ENCODE measurements at regions not wholly inside any gene's neighbourhood (a gene's known extent, or its start where the extent isn't known, plus 50 kb on each side); places are given as distances from the start of the nearest gene placed in this dataset.
"Not testable (repeated sequence)": the region's sequence is repeated elsewhere in the genome, so short reads cannot be mapped to it uniquely, and the experiment has no call there.

DNA sequence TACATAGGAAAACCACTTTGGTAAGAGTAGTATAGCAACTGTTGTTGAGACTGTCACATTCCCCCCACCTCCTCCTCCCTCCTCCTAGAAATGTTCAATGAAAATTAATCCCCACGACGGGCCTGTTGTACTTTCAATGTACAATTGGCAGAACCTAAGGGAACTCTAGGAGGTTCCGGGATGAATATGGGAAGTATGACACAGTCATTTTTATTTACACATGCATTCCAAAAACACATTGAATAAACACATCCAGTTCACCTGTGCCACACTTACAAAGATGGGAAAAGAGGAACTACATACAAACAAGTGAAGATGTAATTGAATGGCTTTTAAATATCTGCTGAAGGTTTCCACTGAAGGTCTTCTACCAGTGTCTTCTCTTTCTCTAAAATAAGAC, 144.4 kb upstream of the NBPF11 start:
- in situ Hi-C loops (cut with MboI; ENCODE audit: low pct_unique_long_range_greater_than_20kb, low sequenced_read_pairs, unreplicated experiment) = no loop called here
- no peak for DNase-seq (ENCODE audit: low spot score)
- TF ChIP-seq, protein P1, sequence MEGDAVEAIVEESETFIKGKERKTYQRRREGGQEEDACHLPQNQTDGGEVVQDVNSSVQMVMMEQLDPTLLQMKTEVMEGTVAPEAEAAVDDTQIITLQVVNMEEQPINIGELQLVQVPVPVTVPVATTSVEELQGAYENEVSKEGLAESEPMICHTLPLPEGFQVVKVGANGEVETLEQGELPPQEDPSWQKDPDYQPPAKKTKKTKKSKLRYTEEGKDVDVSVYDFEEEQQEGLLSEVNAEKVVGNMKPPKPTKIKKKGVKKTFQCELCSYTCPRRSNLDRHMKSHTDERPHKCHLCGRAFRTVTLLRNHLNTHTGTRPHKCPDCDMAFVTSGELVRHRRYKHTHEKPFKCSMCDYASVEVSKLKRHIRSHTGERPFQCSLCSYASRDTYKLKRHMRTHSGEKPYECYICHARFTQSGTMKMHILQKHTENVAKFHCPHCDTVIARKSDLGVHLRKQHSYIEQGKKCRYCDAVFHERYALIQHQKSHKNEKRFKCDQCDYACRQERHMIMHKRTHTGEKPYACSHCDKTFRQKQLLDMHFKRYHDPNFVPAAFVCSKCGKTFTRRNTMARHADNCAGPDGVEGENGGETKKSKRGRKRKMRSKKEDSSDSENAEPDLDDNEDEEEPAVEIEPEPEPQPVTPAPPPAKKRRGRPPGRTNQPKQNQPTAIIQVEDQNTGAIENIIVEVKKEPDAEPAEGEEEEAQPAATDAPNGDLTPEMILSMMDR (IDR thresholded peaks at IDR 0.05; ENCODE audit: extremely low read depth, insufficient read depth, missing control alignments) = no peak

- in situ Hi-C loops (cut with MboI; ENCODE audit: low pct_unique_long_range_greater_than_20kb, low sequenced_read_pairs, unreplicated experiment) = no loop called here
- DNase-seq (ENCODE audit: low spot score) = no peak
- TF ChIP-seq, protein P1 (IDR thresholded peaks at IDR 0.05; ENCODE audit: extremely low read depth, insufficient read depth, missing control alignments) = no peak
Measured at GRCh38 chr1:148294116-148294807, 142.2 kb upstream of the NBPF11 start.

GRCh38 chr1:148293651-148294050, 141.6 kb upstream of the NBPF11 start:
- in situ Hi-C loops (cut with MboI; ENCODE audit: low pct_unique_long_range_greater_than_20kb, low sequenced_read_pairs, unreplicated experiment) = no loop called here
- TF ChIP-seq, protein P1 (IDR thresholded peaks at IDR 0.05; ENCODE audit: extremely low read depth, insufficient read depth, missing control alignments) = no peak

DNA sequence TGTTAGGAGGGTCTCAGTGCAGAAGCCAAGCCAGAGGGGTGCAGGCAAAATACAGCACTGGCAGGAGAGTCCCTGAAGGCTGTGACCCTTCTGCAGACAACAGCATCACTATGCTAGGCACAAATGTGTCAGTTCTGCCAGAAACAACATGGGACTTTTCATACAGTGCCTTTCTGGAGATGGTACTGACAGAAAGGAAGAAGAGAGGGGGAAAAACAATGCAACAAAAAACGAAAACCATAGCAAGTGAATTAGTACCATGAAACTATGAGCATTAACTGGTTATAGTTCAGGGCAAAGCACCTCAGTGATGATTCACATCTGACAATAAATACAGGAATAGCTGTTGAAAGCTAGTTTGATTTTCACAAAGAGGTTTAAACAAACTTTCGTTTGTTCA, 140.8 kb upstream of the NBPF11 start:
- TF ChIP-seq, protein P1 (IDR thresholded peaks at IDR 0.05; ENCODE audit: extremely low read depth, insufficient read depth, missing control alignments) = no peak
- in situ Hi-C loops (cut with MboI; ENCODE audit: low pct_unique_long_range_greater_than_20kb, low sequenced_read_pairs, unreplicated experiment) = no loop called here
- no peak for DNase-seq (ENCODE audit: low spot score)

More at GRCh38 chr1:148293651-148294050, 141.6 kb upstream of the NBPF11 start:
- no peak for DNase-seq (ENCODE audit: low spot score)

DNA sequence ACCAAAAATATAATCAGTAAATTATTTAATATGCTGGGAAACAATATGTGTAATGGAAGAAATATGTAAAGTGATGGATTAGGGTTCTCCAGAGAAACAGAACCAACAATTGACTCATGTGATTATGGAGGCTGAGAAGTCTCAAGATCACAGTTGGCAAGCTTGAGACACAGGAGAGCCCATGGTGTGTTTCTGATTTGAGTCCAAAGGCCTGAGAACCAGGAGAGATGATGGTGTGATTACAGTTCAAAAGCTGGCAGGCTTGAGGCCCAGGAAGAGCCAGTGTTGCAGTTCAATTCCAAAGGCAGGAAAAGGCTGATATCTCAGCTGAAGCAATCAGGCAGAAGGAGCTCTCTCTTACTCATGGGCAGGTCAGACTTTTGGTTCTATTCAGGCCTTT, 138.8 kb upstream of the NBPF11 start:
- TF ChIP-seq, protein P1 (IDR thresholded peaks at IDR 0.05; ENCODE audit: extremely low read depth, insufficient read depth, missing control alignments) = no peak
- in situ Hi-C loops (cut with MboI; ENCODE audit: low pct_unique_long_range_greater_than_20kb, low sequenced_read_pairs, unreplicated experiment) = no loop called here
- DNase-seq (ENCODE audit: low spot score) = no peak

DNA sequence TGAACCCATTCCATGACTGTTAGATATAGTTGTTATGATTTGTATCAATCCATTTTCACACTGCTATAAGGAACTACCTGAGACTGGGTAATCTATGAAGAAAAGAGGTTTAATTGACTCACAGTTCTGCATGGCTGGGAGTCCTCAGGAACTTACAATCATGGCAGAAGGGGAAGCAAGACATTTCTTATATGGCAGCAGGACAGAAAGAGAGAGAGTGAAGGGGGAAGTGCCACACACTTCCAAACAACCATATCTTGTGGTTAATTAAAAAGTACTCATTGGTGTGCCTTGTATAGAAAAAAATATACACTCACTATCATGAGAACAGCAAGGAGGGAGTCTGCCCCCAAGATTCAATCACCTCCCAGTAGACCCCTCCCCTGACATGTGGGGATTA, 137.6 kb upstream of the NBPF11 start:
- TF ChIP-seq, protein P1 (IDR thresholded peaks at IDR 0.05; ENCODE audit: extremely low read depth, insufficient read depth, missing control alignments) = no peak
- in situ Hi-C loops (cut with MboI; ENCODE audit: low pct_unique_long_range_greater_than_20kb, low sequenced_read_pairs, unreplicated experiment) = no loop called here
- no peak for DNase-seq (ENCODE audit: low spot score)

DNA sequence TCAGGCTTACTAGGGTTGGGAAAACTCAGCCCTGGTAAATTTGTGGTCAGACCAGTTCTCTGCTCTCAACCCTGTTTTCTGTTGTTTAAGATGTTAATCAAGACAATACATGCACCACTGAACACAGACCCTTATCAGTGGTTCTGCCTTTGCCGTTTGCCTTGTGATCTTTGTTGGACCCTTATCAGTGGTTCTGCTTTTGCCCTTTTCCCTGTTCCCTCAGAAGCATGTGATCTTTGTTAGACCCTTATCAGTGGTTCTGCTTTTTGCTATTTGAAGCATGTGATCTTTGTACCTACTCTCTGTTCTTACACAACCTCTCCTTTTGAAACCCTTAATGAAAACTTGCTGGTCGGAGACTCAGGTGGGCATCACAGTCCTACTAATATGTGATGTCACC, 133.9 kb upstream of the NBPF11 start:
- DNase-seq (ENCODE audit: low spot score); in situ Hi-C loops (cut with MboI; ENCODE audit: low pct_unique_long_range_greater_than_20kb, low sequenced_read_pairs, unreplicated experiment): not testable (repeated sequence)

- DNase-seq (ENCODE audit: low spot score); in situ Hi-C loops (cut with MboI; ENCODE audit: low pct_unique_long_range_greater_than_20kb, low sequenced_read_pairs, unreplicated experiment): not testable (repeated sequence)
Measured at GRCh38 chr1:148280831-148281572, 128.9 kb upstream of the NBPF11 start.

DNA sequence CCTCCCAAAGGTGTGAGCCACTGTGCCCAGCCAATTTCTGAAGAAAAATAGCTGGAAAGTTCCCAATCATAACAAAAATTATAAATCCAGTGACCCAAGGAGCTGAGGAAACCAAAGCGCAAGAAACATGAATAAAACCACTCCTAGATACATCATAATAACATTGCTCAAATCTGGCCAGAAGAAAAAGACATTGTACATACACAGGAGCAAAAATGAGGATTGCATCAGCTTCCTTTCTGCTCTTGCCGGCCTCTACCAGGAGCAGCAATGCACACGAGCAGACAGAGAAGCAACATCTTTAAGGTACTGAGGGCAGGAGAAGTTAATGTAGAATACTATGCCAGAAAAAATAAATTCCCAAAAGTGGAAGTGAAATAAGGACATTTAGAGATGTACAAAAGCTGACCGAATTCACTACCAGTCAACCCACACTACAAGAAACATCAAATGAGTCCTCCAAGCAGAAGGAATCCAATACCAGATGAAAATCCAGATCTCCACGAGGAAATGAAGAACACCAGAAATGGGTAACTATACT, 127.0 kb upstream of the NBPF11 start:
- in situ Hi-C loops (cut with MboI; ENCODE audit: low pct_unique_long_range_greater_than_20kb, low sequenced_read_pairs, unreplicated experiment) = loop anchor here (10.0 kb wide), 1 partner anchor 46 kb away; no protein-coding TSS in a partner anchor
- not testable (repeated sequence) for DNase-seq (ENCODE audit: low spot score)

DNA sequence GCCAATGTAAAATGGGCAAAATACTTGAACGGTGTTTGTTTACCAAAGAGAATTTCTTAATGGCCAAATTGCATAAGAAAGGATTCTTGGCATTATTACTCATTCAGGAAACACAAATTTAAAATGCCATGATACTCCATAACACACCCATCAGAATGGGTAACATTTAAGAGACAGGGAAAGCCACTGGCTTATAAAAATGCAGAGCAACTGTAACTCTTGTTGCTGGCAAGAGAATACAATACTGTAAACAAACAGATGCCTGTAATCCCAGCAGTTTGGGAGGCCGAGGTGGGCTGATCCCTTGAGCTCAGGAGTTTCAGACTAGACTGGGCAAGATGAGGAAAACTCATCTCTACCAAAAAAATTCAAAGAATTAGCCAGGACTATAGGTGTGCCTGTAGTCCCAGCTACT, 125.8 kb upstream of the NBPF11 start:
- not testable (repeated sequence) for DNase-seq (ENCODE audit: low spot score)

More for the DNA sequence above, 125.8 kb upstream of the NBPF11 start:
- in situ Hi-C loops (cut with MboI; ENCODE audit: low pct_unique_long_range_greater_than_20kb, low sequenced_read_pairs, unreplicated experiment) = loop anchor here (10.0 kb wide), 1 partner anchor 47 kb away; no protein-coding TSS in a partner anchor

Measured in GM13977 (cell line).